ENCODE measurements at regions not wholly inside any gene's neighbourhood (a gene's known extent, or its start where the extent isn't known, plus 50 kb on each side); places are given as distances from the start of the nearest gene placed in this dataset.
"Not testable (repeated sequence)": the region's sequence is repeated elsewhere in the genome, so short reads cannot be mapped to it uniquely, and the experiment has no call there.

- no peak overlapping the region for H3K4me3 Mint-ChIP-seq
Observed at GRCh38 chr6:144922120-144922722, 637.1 kb downstream of the UTRN start.

GRCh38 chr6:144922771-144923490 is 637.8 kb downstream of the UTRN start:
- H3K4me3 Mint-ChIP-seq; H3K27me3 Mint-ChIP-seq (ENCODE audit: low read depth); H3K4me1 Mint-ChIP-seq; H3K27ac Mint-ChIP-seq; H3K9me3 Mint-ChIP-seq; H3K36me3 Mint-ChIP-seq (ENCODE audit: low read depth): not testable (repeated sequence)

More at GRCh38 chr6:144922120-144922722, 637.1 kb downstream of the UTRN start:
- Mint-ChIP-seq H3K27ac (peak overlapping the region in 1 of 3 experiments; percentile 47), H3K9me3 (peaks cover 3% of the 10 kb centered on the region), H3K4me1 (peaks cover 8% of the 10 kb centered on the region), H3K36me3 (ENCODE audit: low read depth) (no peaks in the 10 kb centered on the region), H3K27me3 (ENCODE audit: low read depth) (no peaks in the 10 kb centered on the region)
- no peak for TF ChIP-seq CTCF (IDR thresholded peaks at IDR 0.05; ENCODE audit: unreplicated experiment in 3 of 3)

- not testable (repeated sequence) for H3K9me3 Mint-ChIP-seq; H3K27ac Mint-ChIP-seq; H3K4me1 Mint-ChIP-seq; H3K27me3 Mint-ChIP-seq (ENCODE audit: low read depth); H3K36me3 Mint-ChIP-seq (ENCODE audit: low read depth); H3K4me3 Mint-ChIP-seq
Observed at GRCh38 chr6:144923491-144923787, 638.3 kb downstream of the UTRN start.

- Mint-ChIP-seq H3K4me1 (no peaks in the 10 kb centered on the region), H3K9me3 (peaks cover 6% of the 10 kb centered on the region), H3K27me3 (ENCODE audit: low read depth) (no peaks in the 10 kb centered on the region), H3K36me3 (ENCODE audit: low read depth) (no peaks in the 10 kb centered on the region), H3K4me3 (no peak overlapping the region), H3K27ac (no peak overlapping the region)
- no peak for TF ChIP-seq CTCF (IDR thresholded peaks at IDR 0.05; ENCODE audit: unreplicated experiment in 3 of 3)
Observed at GRCh38 chr6:144928847-144929246, 643.7 kb downstream of the UTRN start.

GRCh38 chr6:144929262-144929661 is 644.1 kb downstream of the UTRN start:
- H3K4me3 Mint-ChIP-seq, result no peak overlapping the region
- H3K27me3 Mint-ChIP-seq (ENCODE audit: low read depth), result no peaks in the 10 kb centered on the region
- H3K4me1 Mint-ChIP-seq, result no peaks in the 10 kb centered on the region
- H3K9me3 Mint-ChIP-seq, result peaks cover 7% of the 10 kb centered on the region
- H3K36me3 Mint-ChIP-seq (ENCODE audit: low read depth), result peaks cover under 1% of the 10 kb centered on the region
- TF ChIP-seq CTCF (IDR thresholded peaks at IDR 0.05; ENCODE audit: unreplicated experiment in 3 of 3), result no peak
- H3K27ac Mint-ChIP-seq, result no peak overlapping the region

GRCh38 chr6:144931172-144932035 is 646.3 kb downstream of the UTRN start:
- no peaks in the 10 kb centered on the region for H3K27me3 Mint-ChIP-seq (ENCODE audit: low read depth)
- H3K4me1 Mint-ChIP-seq, result no peaks in the 10 kb centered on the region

More at GRCh38 chr6:144931172-144932035, 646.3 kb downstream of the UTRN start:
- no peak overlapping the region for H3K27ac Mint-ChIP-seq
- peaks cover 11% of the 10 kb centered on the region for H3K9me3 Mint-ChIP-seq
- H3K36me3 Mint-ChIP-seq (ENCODE audit: low read depth), result peaks cover 4% of the 10 kb centered on the region
- no peak overlapping the region for H3K4me3 Mint-ChIP-seq
- peak; percentile 56 to 66 (median 61) for TF ChIP-seq CTCF (IDR thresholded peaks at IDR 0.05; ENCODE audit: unreplicated experiment in 3 of 3)

Measured in nephron (organoid).